GM13976 (cell line): ENCODE measurements at regions not wholly inside any gene's neighbourhood (a gene's known extent, or its start where the extent isn't known, plus 50 kb on each side); places are given as distances from the start of the nearest gene placed in this dataset.

Experiments
- DNase-seq: peaks from one replicate; pipeline ENCODE4 v3.0.0; 2012; ENCODE audit warnings: low spot score
- CTCF ChIP-seq: IDR thresholded peaks from 2 replicates; pipeline ENCODE4 v1.5.1; 2012; ENCODE audit warnings: borderline replicate concordance, mild to moderate bottlenecking; ENCODE audit not compliant: insufficient read depth; ENCODE audit errors: extremely low read depth, missing control alignments, control extremely low read depth
- in situ Hi-C: fragments of 300-500 bp; cut with MboI; formaldehyde crosslinking; loops from one replicate; pipeline ENCODE4 v1.12.0; 2022; ENCODE audit warnings: low sequenced_read_pairs, mixed read lengths, inconsistent platforms; ENCODE audit not compliant: unreplicated experiment

GRCh38 chr15:69736161-69736560, 283.5 kb downstream of the RPLP1 start:
- in situ Hi-C loops: loop anchor here (25.0 kb wide), 1 partner anchor 751 kb away; no protein-coding TSS in a partner anchor
- no peak for DNase-seq
- no peak for TF ChIP-seq CTCF

GRCh38 chr15:69737916-69738315, 285.3 kb downstream of the RPLP1 start:
- in situ Hi-C loops: loop anchor here (25.0 kb wide), 1 partner anchor 749 kb away; no protein-coding TSS in a partner anchor

GRCh38 chr15:69740684-69741083, 288.1 kb downstream of the RPLP1 start:
- no peak for TF ChIP-seq CTCF
- DNase-seq: no peak
- in situ Hi-C loops: loop anchor here (25.0 kb wide), 1 partner anchor 747 kb away; no protein-coding TSS in a partner anchor

More at GRCh38 chr15:69737916-69738315, 285.3 kb downstream of the RPLP1 start:
- no peak for DNase-seq
- no peak for TF ChIP-seq CTCF

- no peak for TF ChIP-seq CTCF
- no peak for DNase-seq
- in situ Hi-C loops: loop anchor here (25.0 kb wide), 1 partner anchor 745 kb away; no protein-coding TSS in a partner anchor
Observed at GRCh38 chr15:69742361-69742760, 289.7 kb downstream of the RPLP1 start.

- no peak for TF ChIP-seq CTCF
- DNase-seq: no peak
- in situ Hi-C loops: loop anchor here (25.0 kb wide), 1 partner anchor 744 kb away; no protein-coding TSS in a partner anchor
Observed at GRCh38 chr15:69743091-69743490, 290.5 kb downstream of the RPLP1 start.

GRCh38 chr15:69744391-69745162, 292.0 kb downstream of the RPLP1 start:
- in situ Hi-C loops: loop anchor here (25.0 kb wide), 1 partner anchor 743 kb away; no protein-coding TSS in a partner anchor
- no peak for TF ChIP-seq CTCF
- DNase-seq: no peak
